ENCODE measurements at regions not wholly inside any gene's neighbourhood (a gene's known extent, or its start where the extent isn't known, plus 50 kb on each side); places are given as distances from the start of the nearest gene placed in this dataset.
"Not testable (repeated sequence)": the region's sequence is repeated elsewhere in the genome, so short reads cannot be mapped to it uniquely, and the experiment has no call there.

GRCh38 chr16:21349336-21349735 lies 71.2 kb upstream of the CRYM start:
- TF ChIP-seq CTCF (IDR thresholded peaks at IDR 0.05; ENCODE audit: insufficient read depth, low read depth, low read length); EZH2 (IDR thresholded peaks at IDR 0.05; ENCODE audit: insufficient read depth, low read length): not testable (repeated sequence)
